A549 (cell line): ENCODE measurements at regions not wholly inside any gene's neighbourhood (a gene's known extent, or its start where the extent isn't known, plus 50 kb on each side); places are given as distances from the start of the nearest gene placed in this dataset.

Experiments
- ATAC-seq, 2 experiments: fragments of 200-7000 bp in 1 of 2; fragments of >200 bp in 1 of 2; cut with Nextera tagmentation in 1 of 2; cut with Tn5 transposase in 1 of 2; 3 replicates each; pipeline versions ENCODE4 v1.8.0 to v1.9.1; 2018 to 2020; ENCODE audit warnings: mild to moderate bottlenecking in 1 of 2, moderate library complexity in 1 of 2
- CTCF ChIA-PET: fragments of 300-600 bp; sonication (Branson Sonifier 250); formaldehyde crosslinking; extraction: SDS; loops from one replicate; lab custom pipeline; 2021; ENCODE audit warnings: antibody characterized with exemption, inconsistent platforms; lab: Yijun Ruan, JAX
- POLR2A ChIA-PET: fragments of 350-600 bp; formaldehyde crosslinking; extraction: SDS; loops from one replicate; lab custom pipeline; 2021; ENCODE audit warnings: antibody characterized with exemption, inconsistent platforms; lab: Yijun Ruan, JAX
- DNase-seq, 2 experiments: peaks; one replicate each; pipeline versions ENCODE4 v3.0.0 to v3.0.0-alpha.2; 2011 to 2016; ENCODE audit warnings: low read depth in 1 of 2, low spot score in 1 of 2
- FAIRE-seq: peaks from 2 replicates; lab custom pipeline; 2011; peaks lifted over from hg19 to GRCh38; lab: Jason Lieb, UNC
- H3K27ac ChIP-seq, 2 experiments: fragments of >200 bp; sonication (Bioruptor Twin); formaldehyde crosslinking; 3 replicates each; pipeline ENCODE4 v1.5.1; 2016 to 2017
- H3K4me1 ChIP-seq: fragments of >200 bp; sonication (Bioruptor Twin); formaldehyde crosslinking; 3 replicates; pipeline ENCODE4 v1.6.1; 2016
- H3K4me2 ChIP-seq: fragments of >200 bp; sonication (Bioruptor Twin); formaldehyde crosslinking; 3 replicates; pipeline ENCODE4 v1.6.1; 2016
- H3K4me3 ChIP-seq: fragments of >200 bp; sonication (Bioruptor Twin); formaldehyde crosslinking; 3 replicates; pipeline ENCODE4 v1.5.1; 2016
- H3K9me3 ChIP-seq: fragments of >200 bp; sonication (Bioruptor Twin); formaldehyde crosslinking; 3 replicates; pipeline ENCODE4 v1.6.1; 2016
- CEBPB ChIP-seq, 2 experiments: fragments of >200 bp in 1 of 2; sonication (Bioruptor Twin) in 1 of 2; formaldehyde crosslinking in 1 of 2; IDR thresholded peaks; 2 replicates each; pipeline ENCODE4 v1.6.1; 2012 to 2016
- CHD4 ChIP-seq: fragments of 200-600 bp; sonication (generic); IDR thresholded peaks from 2 replicates; pipeline ENCODE4 v1.6.1; 2016; ENCODE audit warnings: antibody characterized with exemption, mild to moderate bottlenecking, borderline replicate concordance
- CTCF ChIP-seq: fragments of >200 bp; sonication (Bioruptor Twin); formaldehyde crosslinking; IDR thresholded peaks from 3 replicates; pipeline ENCODE4 v1.5.1; 2016
- ELK1 ChIP-seq: fragments of 150-350 bp; IDR thresholded peaks from 2 replicates; pipeline ENCODE4 v1.6.1; 2014; ENCODE audit warnings: low read depth, mild to moderate bottlenecking, low read length
- EP300 ChIP-seq, 2 experiments: fragments of >200 bp; sonication (Bioruptor Twin); formaldehyde crosslinking; IDR thresholded peaks; 2 replicates in 1 of 2; 3 replicates in 1 of 2; pipeline ENCODE4 v1.6.1; 2016 to 2017
- FOSB ChIP-seq: fragments of 250-450 bp; sonication (Bioruptor Pico); IDR thresholded peaks from 2 replicates; pipeline ENCODE4 v1.5.0; 2020; ENCODE audit warnings: mild to moderate bottlenecking, moderate library complexity
- FOSL2 ChIP-seq, 2 experiments: fragments of 450-650 bp in 1 of 2; fragments of >200 bp in 1 of 2; sonication (Bioruptor Twin) in 1 of 2; formaldehyde crosslinking; IDR thresholded peaks; 2 replicates each; pipeline versions ENCODE4 v1.5.0 to v1.6.1; 2016 to 2020; ENCODE audit warnings: mild to moderate bottlenecking in 1 of 2, moderate library complexity in 1 of 2
- FOXS1 ChIP-seq: fragments of 250-450 bp; sonication (Bioruptor Pico); IDR thresholded peaks from 2 replicates; pipeline ENCODE4 v1.5.0; 2020; ENCODE audit warnings: mild to moderate bottlenecking, moderate library complexity
- GATA3 ChIP-seq: IDR thresholded peaks from 2 replicates; pipeline ENCODE4 v1.6.1; 2012; ENCODE audit warnings: borderline replicate concordance
- HDAC2 ChIP-seq: fragments of 200-600 bp; sonication (generic); IDR thresholded peaks from 2 replicates; pipeline ENCODE4 v1.6.1; 2016
- HOXB5 ChIP-seq: fragments of 250-450 bp; sonication (Bioruptor Pico); IDR thresholded peaks from 2 replicates; pipeline ENCODE4 v1.5.0; 2020; ENCODE audit warnings: mild to moderate bottlenecking, moderate library complexity
- JUN ChIP-seq, 2 experiments: fragments of >200 bp; sonication (Bioruptor Twin); formaldehyde crosslinking; IDR thresholded peaks; 2 replicates in 1 of 2; 3 replicates in 1 of 2; pipeline ENCODE4 v1.6.1; 2016 to 2017
- JUNB ChIP-seq: fragments of >200 bp; sonication (Bioruptor Twin); formaldehyde crosslinking; IDR thresholded peaks from 2 replicates; pipeline ENCODE4 v1.6.1; 2016
- MAFK ChIP-seq: fragments of 450-650 bp; IDR thresholded peaks from 2 replicates; pipeline ENCODE4 v1.6.1; 2014; ENCODE audit not compliant: partially characterized antibody
- NR3C1 ChIP-seq: fragments of >200 bp; sonication (Bioruptor Twin); formaldehyde crosslinking; IDR thresholded peaks from 3 replicates; pipeline ENCODE4 v1.6.1; 2017
- PBX3 ChIP-seq: IDR thresholded peaks from 2 replicates; pipeline ENCODE4 v1.6.1; 2012
- POLR2A ChIP-seq: IDR thresholded peaks from 2 replicates; pipeline ENCODE4 v1.6.1; 2012; ENCODE audit warnings: mild to moderate bottlenecking, low read length
- POLR2AphosphoS2 ChIP-seq: conservative IDR thresholded peaks from 2 replicates; pipeline ENCODE4 v1.6.1; 2012; ENCODE audit warnings: low read length, improper control_type of control experiment, inconsistent platforms
- RAD21 ChIP-seq, 2 experiments: fragments of >200 bp in 1 of 2; sonication (Bioruptor Twin) in 1 of 2; formaldehyde crosslinking in 1 of 2; IDR thresholded peaks in 1 of 2; conservative IDR thresholded peaks in 1 of 2; 2 replicates in 1 of 2; 3 replicates in 1 of 2; pipeline ENCODE4 v1.6.1; 2012 to 2018; ENCODE audit warnings: inconsistent platforms in 1 of 2
- RARB ChIP-seq: fragments of 250-450 bp; sonication (Bioruptor Pico); IDR thresholded peaks from 2 replicates; pipeline ENCODE4 v1.8.0; 2021; ENCODE audit warnings: mild to moderate bottlenecking, moderate library complexity
- RNF2 ChIP-seq: fragments of 200-600 bp; sonication (generic); IDR thresholded peaks from 2 replicates; pipeline ENCODE4 v1.6.1; 2016; ENCODE audit warnings: low read depth, mild to moderate bottlenecking, antibody characterized with exemption, moderate library complexity, borderline replicate concordance
- TP53 ChIP-seq: fragments of 250-450 bp; sonication (Bioruptor Pico); IDR thresholded peaks from 2 replicates; pipeline ENCODE4 v1.5.0; 2021; ENCODE audit warnings: mild to moderate bottlenecking, moderate library complexity
- ZFP36 ChIP-seq: fragments of 450-650 bp; IDR thresholded peaks from 2 replicates; pipeline ENCODE4 v1.6.1; 2014; ENCODE audit warnings: borderline replicate concordance; ENCODE audit not compliant: partially characterized antibody
- ZSCAN20 ChIP-seq: fragments of 250-450 bp; sonication (Bioruptor Pico); IDR thresholded peaks from 2 replicates; pipeline ENCODE4 v1.8.0; 2022; ENCODE audit warnings: mild to moderate bottlenecking, moderate library complexity
- WGBS: methylation state at CpG from one replicate; pipeline ENCODE4 v1.1.6; 2017; ENCODE audit errors: missing lambda C conversion rate; 5-methylcytosine and 5-hydroxymethylcytosine counted together

- WGBS, result 17% methylated on average over 4 of the region's 4 CpGs
- Histone ChIP-seq H3K4me1 (no peaks in the 10 kb centered on the region), H3K4me2 (no peak overlapping the region), H3K4me3 (no peak overlapping the region), H3K27ac (no peak overlapping the region), H3K9me3 (no peaks in the 10 kb centered on the region)
- FAIRE-seq, result no peak
- ChIA-PET POLR2A (no interaction called here), CTCF (no interaction called here)
- ATAC-seq, result no peak
- TF ChIP-seq RARB (CRISPR knock-in tag) (no peak), ZFP36 (no peak), RAD21 (conservative IDR thresholded peaks at IDR 0.05 in 1 of 2, IDR thresholded peaks at IDR 0.05 in 1 of 2) (no peak), CTCF (no peak), PBX3 (no peak), EP300 (IDR thresholded peaks at IDR 0.05) (no peak), FOXS1 (CRISPR knock-in tag) (no peak)
- DNase-seq, result no peak
These were observed 900.1 kb downstream of the PCDH17 start for GRCh38 chr13:58531614-58532013.

GRCh38 chr13:58542530-58542929 is 911.0 kb downstream of the PCDH17 start:
- no peaks in the 10 kb centered on the region for H3K4me1 ChIP-seq
- CTCF ChIA-PET, result no interaction called here
- TF ChIP-seq NR3C1 (no peak), FOXS1 (CRISPR knock-in tag) (no peak), MAFK (no peak), FOSB (no peak), CEBPB (IDR thresholded peaks at IDR 0.05) (no peak), CTCF (no peak), ELK1 (no peak), CHD4 (no peak), JUN (IDR thresholded peaks at IDR 0.05) (no peak), POLR2A (no peak), JUNB (no peak), ZSCAN20 (CRISPR knock-in tag) (no peak), POLR2AphosphoS2 (no peak), TP53 (CRISPR knock-in tag) (no peak), HDAC2 (no peak), GATA3 (no peak), FOSL2 (IDR thresholded peaks at IDR 0.05) (no peak), FOSL2 (CRISPR knock-in tag; IDR thresholded peaks at IDR 0.05) (no peak), HOXB5 (CRISPR knock-in tag) (no peak), RNF2 (no peak)
- H3K4me2 ChIP-seq, result no peak overlapping the region
- no peak overlapping the region for H3K4me3 ChIP-seq
- H3K27ac ChIP-seq, result no peak overlapping the region
- POLR2A ChIA-PET, result no interaction called here
- no peaks in the 10 kb centered on the region for H3K9me3 ChIP-seq
- DNase-seq (no peak), FAIRE-seq (no peak), ATAC-seq (no peak)
